ENCODE measurements at regions not wholly inside any gene's neighbourhood (a gene's known extent, or its start where the extent isn't known, plus 50 kb on each side); places are given as distances from the start of the nearest gene placed in this dataset.
"Not testable (repeated sequence)": the region's sequence is repeated elsewhere in the genome, so short reads cannot be mapped to it uniquely, and the experiment has no call there.

DNA sequence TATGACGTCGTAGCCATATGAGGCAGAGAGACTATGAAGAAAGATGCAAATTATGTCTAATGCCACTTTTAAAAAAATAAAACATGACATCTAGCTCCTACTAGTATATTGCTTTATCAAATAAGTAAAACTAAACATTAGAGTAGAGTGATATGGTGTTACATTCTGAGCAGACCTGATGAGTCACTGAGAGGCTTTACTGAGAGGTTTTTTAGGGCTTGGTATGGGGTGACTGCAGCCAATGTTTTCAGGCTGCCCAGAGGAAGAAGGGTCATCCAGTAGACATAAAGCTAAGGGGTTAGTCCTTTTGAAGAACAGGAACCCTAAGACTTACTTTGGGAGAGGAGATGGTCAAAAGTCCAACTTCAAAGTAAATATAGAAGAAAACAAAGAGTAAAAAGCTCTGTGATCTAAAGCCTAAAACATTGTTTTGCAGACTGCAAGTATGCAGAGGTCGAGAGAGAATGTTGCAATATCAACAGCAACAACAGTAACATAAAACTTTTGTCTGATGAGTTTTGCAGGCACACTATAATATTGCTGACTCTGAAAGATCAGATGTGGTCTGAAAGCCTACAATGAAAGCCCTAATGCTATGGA is 774.7 kb downstream of the TMTC2 start:
- DNase-seq (ENCODE audit: low read depth, low spot score) = no peak
- H3K4me3 ChIP-seq (ENCODE audit: low read length) = no peak overlapping the region

DNA sequence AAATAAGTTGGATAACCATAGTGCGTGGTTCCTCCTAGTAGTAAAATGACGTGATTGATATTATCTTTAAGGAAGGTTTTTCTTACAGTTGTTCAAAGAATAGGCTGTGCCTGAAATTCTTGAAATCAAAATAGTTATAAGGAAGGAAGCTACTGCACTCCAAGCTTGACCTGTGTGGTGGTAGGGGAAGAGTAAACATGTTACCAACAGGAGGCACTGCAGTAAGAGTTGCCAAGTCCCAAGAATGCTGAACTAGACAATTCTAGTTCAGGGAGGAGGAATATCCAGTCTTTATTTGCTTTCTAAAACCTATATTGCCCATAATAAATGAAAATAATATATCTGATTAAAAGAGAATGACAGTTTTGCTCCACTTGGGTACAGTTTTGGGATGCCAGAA is 764.5 kb downstream of the TMTC2 start:
- no peak overlapping the region for H3K4me3 ChIP-seq (ENCODE audit: low read length)
- no peak for DNase-seq (ENCODE audit: low read depth, low spot score)

DNA sequence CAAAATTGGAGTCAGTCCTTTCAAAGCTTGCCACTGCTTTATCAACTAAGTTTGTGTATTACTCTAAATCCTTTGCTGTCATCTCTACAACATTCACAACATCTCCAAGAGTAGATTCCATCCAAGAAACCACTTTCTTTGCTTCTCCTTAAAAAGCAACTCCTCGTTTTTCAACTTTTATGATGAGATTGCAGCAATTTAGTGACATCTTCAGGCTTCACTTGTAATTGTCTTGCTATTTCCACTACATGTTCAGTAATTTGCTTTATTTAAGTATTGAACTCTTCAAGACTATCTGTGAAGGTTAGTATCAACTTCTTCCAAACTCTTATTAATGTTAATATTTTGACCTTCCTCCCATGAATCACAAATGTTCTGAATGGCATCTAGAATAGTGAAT is 747.9 kb downstream of the TMTC2 start:
- H3K4me3 ChIP-seq (ENCODE audit: low read length) = no peak overlapping the region
- DNase-seq (ENCODE audit: low read depth, low spot score) = no peak

DNA sequence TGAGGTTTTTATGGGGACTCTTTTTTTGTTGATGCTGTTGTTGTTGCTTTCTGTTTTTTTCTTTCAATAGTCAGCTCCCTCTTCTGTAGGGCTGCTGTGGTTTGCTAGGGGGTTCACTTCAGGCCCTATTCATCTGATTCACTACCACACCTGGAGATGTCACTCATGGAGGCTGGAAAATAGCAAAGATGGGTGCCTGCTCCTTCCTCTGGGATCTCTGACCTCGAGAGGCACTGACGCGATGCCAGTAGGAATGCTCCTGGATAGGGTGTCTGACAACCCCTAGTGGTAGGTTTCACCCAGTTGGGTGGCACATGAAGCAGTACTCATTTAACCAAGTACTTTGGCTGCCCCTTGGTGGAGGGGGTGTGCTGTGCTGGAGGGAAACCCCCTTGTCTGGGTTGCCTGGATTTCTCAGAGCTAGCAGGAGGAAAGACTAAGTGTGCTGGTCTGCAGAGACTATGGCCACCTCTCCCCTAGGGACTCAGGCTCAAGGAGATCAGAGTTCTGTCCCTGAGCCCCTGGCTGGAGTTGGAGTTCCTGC is 745.5 kb downstream of the TMTC2 start:
- DNase-seq (ENCODE audit: low read depth, low spot score) = no peak

DNA sequence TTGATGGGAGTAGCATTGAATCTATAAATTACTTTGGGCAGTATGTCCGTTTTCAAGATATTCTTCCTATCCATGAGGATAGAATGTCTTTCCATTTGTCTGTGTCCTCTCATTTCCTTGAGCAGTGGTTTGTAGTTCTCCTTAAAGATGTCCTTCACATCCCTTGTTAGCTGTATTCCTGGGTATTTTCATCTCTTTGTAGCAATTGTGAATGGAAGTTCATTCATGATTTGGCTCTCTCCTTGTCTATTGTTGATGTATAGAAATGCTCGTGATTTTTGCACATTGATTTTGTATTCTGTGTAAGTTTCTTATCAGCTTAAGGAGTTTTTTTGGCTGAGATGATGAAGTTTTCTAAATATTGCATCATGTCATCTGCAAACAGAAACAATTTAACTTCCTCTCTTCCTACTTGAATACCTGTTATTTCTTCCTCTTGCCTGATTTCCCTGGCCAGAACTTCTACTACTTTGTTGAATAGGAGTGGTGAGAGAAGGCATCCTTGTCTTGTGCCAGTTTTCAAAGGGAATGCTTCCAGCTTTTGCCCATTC is 741.0 kb downstream of the TMTC2 start:
- H3K4me3 ChIP-seq (ENCODE audit: low read length); DNase-seq (ENCODE audit: low read depth, low spot score): not testable (repeated sequence)

More for the DNA sequence above, 745.5 kb downstream of the TMTC2 start:
- no peak overlapping the region for H3K4me3 ChIP-seq (ENCODE audit: low read length)

DNA sequence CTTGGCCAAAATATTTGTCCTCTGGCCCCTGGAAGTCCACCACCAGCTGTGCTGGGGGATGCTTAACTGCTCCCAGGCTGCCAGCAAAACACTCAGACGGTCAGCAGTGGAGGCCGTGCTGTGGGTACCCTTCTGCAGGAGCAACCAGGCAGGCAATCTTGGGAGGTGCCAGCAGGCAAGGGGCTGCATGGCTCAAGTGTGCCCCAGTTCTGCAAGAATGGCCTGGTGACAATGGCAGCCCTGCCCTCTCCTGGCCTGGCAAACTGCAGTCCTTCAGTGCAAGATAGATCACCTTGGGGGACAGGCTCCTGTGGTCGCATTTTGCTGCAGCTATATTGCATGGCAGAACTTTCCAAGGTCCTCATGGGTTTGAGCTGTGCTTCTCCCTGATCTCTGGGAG is 728.3 kb downstream of the TMTC2 start:
- no peak for DNase-seq (ENCODE audit: low read depth, low spot score)
- H3K4me3 ChIP-seq (ENCODE audit: low read length) = no peak overlapping the region

DNA sequence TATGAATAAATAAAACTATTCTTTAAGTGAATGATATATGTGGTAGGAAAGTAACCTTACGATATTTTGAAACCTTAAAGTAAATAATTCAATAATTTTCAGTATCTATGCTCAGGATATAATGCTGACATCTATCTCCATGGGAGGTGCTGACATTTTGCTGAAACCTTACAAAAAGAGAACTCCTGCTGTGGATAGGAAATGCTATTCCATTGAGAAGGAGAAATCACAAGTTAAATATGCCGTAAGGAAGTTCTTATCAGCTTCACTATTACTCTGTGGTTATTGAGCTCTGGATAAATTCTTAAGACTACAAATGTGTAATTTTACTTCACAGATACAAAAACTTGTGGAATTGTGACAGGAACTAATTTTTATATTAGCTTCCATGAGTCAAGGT is 722.1 kb downstream of the TMTC2 start:
- DNase-seq (ENCODE audit: low read depth, low spot score) = no peak
- H3K4me3 ChIP-seq (ENCODE audit: low read length) = no peak overlapping the region

DNA sequence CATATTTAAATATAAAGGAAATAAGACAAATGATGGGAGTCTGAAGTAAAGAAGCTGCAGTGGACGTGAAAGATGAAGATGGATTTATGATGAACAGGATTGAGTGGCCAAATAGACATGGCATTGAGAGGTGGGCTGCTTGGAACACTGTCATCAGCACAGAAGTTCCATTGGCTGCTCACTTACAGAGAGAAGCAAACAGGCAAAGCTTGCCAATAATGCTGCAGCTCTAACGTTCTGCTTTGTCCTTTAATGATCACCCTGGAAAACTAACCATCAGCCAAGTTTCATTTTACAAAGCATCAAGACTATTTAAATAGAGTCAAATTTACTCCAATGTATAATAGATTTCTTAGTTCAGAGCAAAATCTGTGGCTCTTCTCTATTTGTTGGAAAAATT is 721.4 kb downstream of the TMTC2 start:
- H3K4me3 ChIP-seq (ENCODE audit: low read length) = no peak overlapping the region
- no peak for DNase-seq (ENCODE audit: low read depth, low spot score)

DNA sequence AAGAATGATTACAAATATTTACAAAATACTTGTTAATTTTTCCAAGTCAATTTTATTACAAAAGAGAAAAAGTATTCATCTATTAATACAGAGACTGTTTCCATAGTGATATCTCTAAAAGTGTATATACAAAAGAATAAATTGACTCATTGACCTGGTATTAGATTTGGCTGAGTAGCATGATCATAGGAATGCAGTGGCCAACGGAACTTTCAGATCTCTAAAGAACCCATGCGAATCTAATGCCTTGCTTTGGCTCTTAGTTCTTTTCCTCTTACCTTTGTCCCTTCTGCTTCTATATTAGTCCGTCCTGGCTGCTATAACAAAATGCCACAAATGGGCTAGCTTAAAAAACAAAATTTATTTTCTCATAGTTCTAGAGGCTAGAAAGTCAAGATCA is 717.8 kb downstream of the TMTC2 start:
- H3K4me3 ChIP-seq (ENCODE audit: low read length) = no peak overlapping the region
- DNase-seq (ENCODE audit: low read depth, low spot score) = no peak

DNA sequence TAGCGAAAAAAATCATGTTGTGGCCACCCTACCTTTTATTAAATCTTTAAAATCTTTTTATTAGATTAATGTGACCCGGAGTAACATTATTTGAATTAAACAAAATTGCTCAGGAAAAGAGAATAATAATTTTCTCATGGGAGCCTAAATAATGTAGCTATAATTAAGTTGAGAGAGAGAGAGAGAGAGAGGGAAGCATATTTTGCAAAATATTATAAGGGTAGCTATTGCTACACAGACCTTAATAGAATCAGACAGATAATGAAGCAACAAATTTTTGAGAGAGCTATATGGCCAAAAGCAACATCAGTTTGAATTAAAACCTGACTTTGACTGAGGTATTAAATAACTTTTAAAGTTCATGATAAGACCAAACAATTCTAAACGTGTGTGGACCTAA is 703.5 kb downstream of the TMTC2 start:
- no peak for DNase-seq (ENCODE audit: low read depth, low spot score)
- no peak overlapping the region for H3K4me3 ChIP-seq (ENCODE audit: low read length)

DNA sequence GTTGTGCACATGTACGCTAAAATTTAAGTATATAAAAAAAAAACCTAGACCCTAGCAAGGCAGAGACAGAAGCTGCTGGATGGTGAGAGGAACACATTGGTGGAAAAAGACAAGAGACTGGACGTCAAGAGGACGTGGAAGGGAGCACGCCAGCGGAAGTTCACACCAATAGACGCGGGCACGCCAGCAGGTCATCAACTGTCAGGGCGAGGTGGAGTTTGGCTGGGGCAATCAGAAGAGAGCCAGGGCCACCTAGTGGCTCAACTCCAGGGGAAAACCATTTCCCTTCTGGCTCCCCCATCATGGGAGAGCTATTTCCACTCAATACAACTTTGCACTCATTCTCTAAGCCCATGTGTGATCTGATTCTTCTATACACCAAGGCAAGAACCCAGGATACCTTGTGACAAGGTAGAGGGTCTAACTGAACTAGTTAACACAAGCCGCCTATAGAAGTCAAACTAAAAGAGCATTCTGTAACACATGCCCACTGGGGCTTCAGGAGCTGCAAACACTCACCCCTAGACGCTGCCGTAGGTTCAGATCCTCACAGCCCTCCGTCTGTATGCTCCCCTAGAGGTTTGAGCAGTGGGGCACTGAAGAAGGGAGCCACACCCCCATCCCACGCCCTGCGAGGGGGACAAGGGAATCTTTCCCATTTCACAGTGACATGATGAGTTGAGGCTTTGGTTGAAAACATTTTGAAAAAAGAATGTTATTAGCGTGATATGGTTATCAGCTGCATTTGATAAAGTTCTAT is 702.7 kb downstream of the TMTC2 start:
- no peak overlapping the region for H3K4me3 ChIP-seq (ENCODE audit: low read length)
- no peak for DNase-seq (ENCODE audit: low read depth, low spot score)

DNA sequence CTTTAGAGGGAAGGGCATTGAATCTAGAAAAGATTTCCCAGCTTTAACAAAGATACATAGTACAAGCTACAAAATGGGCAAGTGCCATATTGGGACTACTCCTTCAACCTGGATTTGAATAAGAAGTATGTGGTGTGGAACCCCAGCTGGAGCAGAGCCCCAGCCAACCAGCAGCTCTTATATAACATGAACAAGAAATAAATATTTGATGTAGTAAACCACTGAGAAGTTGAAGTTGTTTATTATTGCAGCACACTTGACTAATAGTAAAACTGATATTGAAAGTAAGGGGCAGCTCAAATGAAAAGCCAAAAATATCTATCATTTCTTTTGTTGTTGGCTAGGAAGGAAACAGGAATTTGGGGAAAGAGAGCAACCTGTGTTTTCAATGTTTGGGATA is 701.8 kb downstream of the TMTC2 start:
- DNase-seq (ENCODE audit: low read depth, low spot score) = no peak
- H3K4me3 ChIP-seq (ENCODE audit: low read length) = no peak overlapping the region

DNA sequence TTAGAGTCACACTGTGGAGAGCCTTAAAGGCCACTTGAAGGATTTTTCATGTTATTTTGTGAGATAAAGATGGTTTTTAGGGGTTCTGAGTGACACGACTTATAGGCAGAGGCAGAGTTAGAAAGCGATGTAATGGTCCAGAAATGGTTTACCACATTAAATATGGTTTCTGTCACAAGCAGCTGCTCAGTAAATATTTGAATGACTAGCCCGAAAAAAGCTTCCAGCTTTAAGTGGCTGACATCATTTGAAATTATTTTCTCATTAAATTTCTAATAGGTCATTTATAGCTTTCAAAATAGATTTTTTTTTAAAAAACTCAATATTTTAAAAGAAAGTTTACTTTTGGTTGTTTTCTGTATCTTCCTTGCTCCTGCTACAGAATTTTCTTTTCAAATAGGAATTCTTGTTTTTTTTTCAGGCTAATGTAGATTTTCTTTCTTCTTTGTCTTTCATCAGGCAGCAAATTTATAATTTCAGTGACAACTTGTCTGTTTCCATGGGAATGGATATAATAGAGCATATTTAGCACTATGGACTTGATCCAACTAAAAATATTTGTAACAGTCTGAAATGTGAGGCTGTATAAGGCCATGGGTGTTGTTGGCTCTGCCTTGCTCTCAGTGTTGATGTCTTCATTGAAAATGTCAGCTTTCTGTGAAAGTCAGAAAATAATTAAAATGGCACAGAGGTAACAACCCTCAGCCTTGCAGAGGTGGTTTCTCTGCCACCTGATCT is 700.0 kb downstream of the TMTC2 start:
- DNase-seq (ENCODE audit: low read depth, low spot score) = no peak
- H3K4me3 ChIP-seq (ENCODE audit: low read length) = no peak overlapping the region

DNA sequence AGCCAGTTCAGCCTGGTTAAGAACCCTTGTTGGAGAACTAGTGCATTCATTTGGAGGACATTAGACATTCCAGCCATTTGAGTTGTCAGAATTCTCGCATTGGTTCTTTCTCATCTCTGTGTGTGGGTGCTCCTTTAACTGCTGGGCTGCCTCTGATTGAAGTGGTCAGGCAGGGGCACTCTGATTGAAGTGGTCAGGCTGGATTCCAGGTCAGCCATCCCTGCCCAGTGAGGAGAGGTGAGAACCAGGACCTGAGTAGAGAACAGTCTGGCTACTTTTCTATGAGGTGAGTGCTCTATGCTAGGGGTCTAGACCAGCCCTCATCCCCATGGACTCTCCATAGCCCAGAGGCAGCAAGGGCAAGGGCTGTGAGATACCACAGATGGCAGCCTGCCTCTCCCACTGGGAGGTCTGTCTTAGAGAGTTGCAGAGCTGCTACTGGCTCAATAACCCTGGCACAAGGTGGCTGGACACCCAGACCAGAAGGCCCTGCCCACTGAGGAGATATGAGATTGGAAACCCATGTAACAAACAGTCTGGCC is 691.6 kb downstream of the TMTC2 start:
- DNase-seq (ENCODE audit: low read depth, low spot score) = no peak
- H3K4me3 ChIP-seq (ENCODE audit: low read length) = no peak overlapping the region

DNA sequence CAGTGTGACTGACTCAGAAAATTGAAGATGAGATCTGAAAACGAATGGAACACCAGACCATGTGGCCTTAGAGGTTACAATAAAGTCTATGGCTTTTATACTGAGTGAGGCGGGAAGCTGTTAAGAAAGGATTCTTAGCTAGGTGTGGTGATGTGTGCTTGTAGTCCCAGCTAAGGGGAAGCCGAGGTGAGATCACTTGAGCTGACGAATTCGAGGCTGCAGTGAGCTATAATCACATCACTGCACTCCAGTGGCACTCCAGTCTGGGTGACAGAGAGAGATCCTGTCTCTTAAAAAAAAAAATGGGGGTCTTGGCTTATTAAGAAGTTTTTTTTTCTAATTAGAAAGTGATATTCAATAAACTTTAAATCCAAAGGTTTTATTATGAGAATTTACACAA is 678.6 kb downstream of the TMTC2 start:
- no peak for DNase-seq (ENCODE audit: low read depth, low spot score)
- no peak overlapping the region for H3K4me3 ChIP-seq (ENCODE audit: low read length)

DNA sequence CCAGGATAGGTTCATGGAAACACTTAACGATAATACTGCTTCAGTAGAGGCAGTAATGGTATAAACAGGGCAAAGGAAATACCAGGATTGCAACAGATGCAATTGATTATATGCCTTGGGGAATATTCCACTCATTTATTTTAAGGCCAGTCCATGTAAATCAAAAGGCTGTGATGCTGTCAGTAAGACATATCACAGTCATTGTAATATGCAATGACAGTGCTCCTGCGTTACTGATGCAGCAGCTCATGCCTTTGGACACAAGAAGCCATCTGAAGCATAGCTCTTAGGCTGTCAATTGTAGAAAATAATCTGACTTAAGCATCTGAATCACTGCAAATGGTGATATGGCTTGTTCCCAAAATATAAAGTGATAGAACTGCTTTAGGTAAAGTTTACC is 674.8 kb downstream of the TMTC2 start:
- H3K4me3 ChIP-seq (ENCODE audit: low read length) = no peak overlapping the region
- no peak for DNase-seq (ENCODE audit: low read depth, low spot score)

DNA sequence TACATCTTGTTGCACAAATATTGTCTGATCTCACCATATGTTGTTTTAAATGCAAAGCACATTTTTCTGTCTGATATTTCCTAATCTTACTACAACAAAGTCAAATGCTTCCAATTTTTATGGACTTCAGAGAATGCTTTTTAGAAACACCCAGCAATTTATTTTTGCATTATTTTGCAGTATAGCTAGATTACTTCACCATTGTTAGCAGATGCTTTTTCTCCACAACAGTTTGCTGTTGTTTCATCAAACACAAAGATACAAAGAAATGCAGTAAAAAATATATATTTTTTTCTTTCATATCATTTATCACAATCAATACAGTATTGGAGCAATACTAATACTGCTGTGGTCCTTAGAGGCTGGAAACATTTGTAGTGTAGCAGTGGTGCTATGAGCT is 674.4 kb downstream of the TMTC2 start:
- H3K4me3 ChIP-seq (ENCODE audit: low read length) = no peak overlapping the region
- no peak for DNase-seq (ENCODE audit: low read depth, low spot score)

DNA sequence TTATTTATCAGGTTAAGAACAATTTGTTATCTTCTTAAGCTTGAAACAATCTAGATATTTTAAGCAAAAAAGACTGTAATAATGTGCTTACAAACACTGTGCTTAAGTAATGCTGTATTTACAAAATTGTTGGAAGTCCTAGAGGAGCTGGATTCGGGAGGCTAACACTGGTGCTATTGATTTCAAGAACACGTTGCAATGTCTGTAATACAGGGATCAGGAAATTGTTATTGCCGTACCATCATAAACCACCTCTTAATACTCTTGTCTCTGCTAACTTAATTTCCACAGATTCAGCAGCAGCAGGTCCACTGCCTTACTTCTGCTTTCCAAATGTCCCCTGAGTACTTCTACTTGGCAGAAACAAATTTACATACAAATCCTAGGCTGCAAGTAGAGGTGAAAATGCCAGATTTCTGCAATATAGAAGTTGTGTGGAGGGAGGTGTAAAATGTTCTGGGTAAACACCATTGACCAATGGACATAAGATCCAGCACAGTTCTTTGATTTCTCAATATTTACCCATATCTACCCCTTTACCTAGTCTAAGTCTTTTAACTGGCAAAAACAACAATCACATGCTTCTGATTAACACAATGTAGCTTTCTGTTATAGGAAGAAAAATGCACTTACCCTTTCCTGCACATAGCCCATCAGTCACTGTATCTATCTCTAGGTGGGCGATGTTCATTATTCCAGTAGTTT is 663.4 kb downstream of the TMTC2 start:
- no peak overlapping the region for H3K4me3 ChIP-seq (ENCODE audit: low read length)
- no peak for DNase-seq (ENCODE audit: low read depth, low spot score)

DNA sequence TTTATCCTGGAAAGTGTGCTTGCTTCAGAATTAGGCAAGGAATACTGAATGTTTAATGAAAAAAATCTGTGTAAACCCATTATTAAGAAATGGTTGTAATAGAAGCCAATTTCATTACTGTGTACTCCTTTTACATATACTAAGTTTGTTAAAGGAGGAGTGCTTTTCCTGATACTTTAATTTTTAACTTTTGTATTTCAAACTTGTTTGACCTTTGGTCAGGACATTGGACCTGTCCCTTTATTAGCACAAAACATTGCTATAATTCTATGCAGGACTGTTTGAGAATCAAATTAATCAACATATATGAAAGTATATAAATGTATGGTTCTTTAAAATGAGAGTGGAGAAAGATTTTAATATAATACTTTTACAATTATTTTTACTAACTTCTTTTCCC is 659.6 kb downstream of the TMTC2 start:
- no peak overlapping the region for H3K4me3 ChIP-seq (ENCODE audit: low read length)
- DNase-seq (ENCODE audit: low read depth, low spot score) = no peak
